Mesenchymal stem cell (in vitro differentiated cells and primary cell): ENCODE measurements at regions not wholly inside any gene's neighbourhood (a gene's known extent, or its start where the extent isn't known, plus 50 kb on each side); places are given as distances from the start of the nearest gene placed in this dataset.

Source experiments
- DNase-seq: peaks from one replicate; pipeline ENCODE4 v3.0.0-alpha.2; 2013
- H2AFZ ChIP-seq: one replicate; pipeline ENCODE4 v1.6.1; 2013; ENCODE audit warnings: low read depth, mild to moderate bottlenecking, control low read depth, inconsistent platforms, low read length, moderate library complexity
- H2AK5ac ChIP-seq: 2 replicates; pipeline ENCODE4 v1.6.1; 2013; ENCODE audit warnings: low read length, moderate library complexity, mild to moderate bottlenecking, inconsistent platforms; ENCODE audit not compliant: severe bottlenecking
- H2BK120ac ChIP-seq: one replicate; pipeline ENCODE4 v1.6.1; 2013; ENCODE audit warnings: low read depth, mild to moderate bottlenecking, inconsistent platforms, low read length, moderate library complexity
- H2BK12ac ChIP-seq, 2 experiments: one replicate each; pipeline ENCODE4 v1.6.1; 2013; ENCODE audit warnings: inconsistent platforms in 2 of 2, low read length in 2 of 2, mild to moderate bottlenecking in 2 of 2, moderate library complexity in 2 of 2, control low read depth in 1 of 2
- H2BK15ac ChIP-seq: one replicate; pipeline ENCODE4 v1.6.1; 2013; ENCODE audit warnings: mild to moderate bottlenecking, low read depth, inconsistent platforms; ENCODE audit not compliant: poor library complexity, severe bottlenecking
- H2BK5ac ChIP-seq: 2 replicates; pipeline ENCODE4 v1.6.1; 2013; ENCODE audit warnings: low read depth, mild to moderate bottlenecking, low read length, control low read depth, inconsistent platforms; ENCODE audit not compliant: poor library complexity, severe bottlenecking
- H3K14ac ChIP-seq, 2 experiments: one replicate each; pipeline ENCODE4 v1.6.1; 2013; ENCODE audit warnings: inconsistent platforms in 2 of 2, low read length in 2 of 2, control low read depth in 1 of 2, mild to moderate bottlenecking in 1 of 2, moderate library complexity in 1 of 2
- H3K18ac ChIP-seq, 2 experiments: one replicate each; pipeline ENCODE4 v1.6.1; 2013; ENCODE audit warnings: inconsistent platforms in 2 of 2, low read length in 2 of 2, control low read depth in 1 of 2, low read depth in 1 of 2, mild to moderate bottlenecking in 1 of 2
- H3K23ac ChIP-seq, 2 experiments: one replicate each; pipeline ENCODE4 v1.6.1; 2013; ENCODE audit warnings: inconsistent platforms in 2 of 2, low read length in 2 of 2, mild to moderate bottlenecking in 2 of 2, moderate library complexity in 2 of 2, control low read depth in 1 of 2
- H3K27ac ChIP-seq: 2 replicates; pipeline ENCODE4 v1.5.1; 2013; ENCODE audit warnings: mild to moderate bottlenecking, moderate library complexity, low read length, control low read depth, inconsistent platforms; ENCODE audit not compliant: poor library complexity, severe bottlenecking
- H3K27me3 ChIP-seq, 2 experiments: 2 replicates each; pipeline versions ENCODE4 v1.6.1 to v1.7.0; 2013; ENCODE audit warnings: low read length in 2 of 2, mild to moderate bottlenecking in 2 of 2, moderate library complexity in 2 of 2, control low read depth in 1 of 2, inconsistent platforms in 1 of 2; ENCODE audit not compliant: control insufficient read depth in 1 of 2, insufficient read depth in 1 of 2
- H3K36me3 ChIP-seq, 2 experiments: 2 replicates each; pipeline versions ENCODE4 v1.6.1 to v1.7.0; 2013; ENCODE audit warnings: low read length in 2 of 2, control low read depth in 1 of 2, inconsistent platforms in 1 of 2, low read depth in 1 of 2, mild to moderate bottlenecking in 1 of 2; ENCODE audit not compliant: insufficient read depth in 2 of 2, control insufficient read depth in 1 of 2
- H3K4ac ChIP-seq, 2 experiments: one replicate each; pipeline ENCODE4 v1.6.1; 2013; ENCODE audit warnings: inconsistent platforms in 2 of 2, low read length in 2 of 2, mild to moderate bottlenecking in 2 of 2, moderate library complexity in 2 of 2, control low read depth in 1 of 2, low read depth in 1 of 2
- H3K4me1 ChIP-seq: 2 replicates; pipeline ENCODE4 v1.6.1; 2013; ENCODE audit warnings: low read depth, low read length, control low read depth; ENCODE audit not compliant: control insufficient read depth, insufficient read depth
- H3K4me2 ChIP-seq: 2 replicates; pipeline ENCODE4 v1.6.1; 2013; ENCODE audit warnings: low read length, mild to moderate bottlenecking, inconsistent platforms; ENCODE audit not compliant: poor library complexity, severe bottlenecking
- H3K4me3 ChIP-seq, 2 experiments: 2 replicates each; pipeline versions ENCODE4 v1.5.1 to v1.7.0; 2013; ENCODE audit warnings: low read length in 2 of 2, mild to moderate bottlenecking in 2 of 2, control low read depth in 1 of 2, low read depth in 1 of 2; ENCODE audit not compliant: insufficient read depth in 1 of 2
- H3K79me1 ChIP-seq: replicated peaks from 2 replicates; pipeline ENCODE4 v1.6.1; 2013; ENCODE audit warnings: mild to moderate bottlenecking, control low read depth, low read length, inconsistent platforms; ENCODE audit not compliant: poor library complexity, severe bottlenecking
- H3K9ac ChIP-seq: 2 replicates; pipeline ENCODE4 v1.7.0; 2013; ENCODE audit warnings: mild to moderate bottlenecking, low read length, moderate library complexity
- H3K9me3 ChIP-seq: 2 replicates; pipeline ENCODE4 v1.7.0; 2013; ENCODE audit warnings: mild to moderate bottlenecking, low read length; ENCODE audit not compliant: control insufficient read depth
- H4K8ac ChIP-seq: one replicate; pipeline ENCODE4 v1.6.1; 2013; ENCODE audit warnings: inconsistent platforms, mild to moderate bottlenecking, low read length, moderate library complexity
- H4K91ac ChIP-seq: one replicate; pipeline ENCODE4 v1.6.1; 2013; ENCODE audit warnings: mild to moderate bottlenecking, low read length, inconsistent platforms
- WGBS: methylation state at CpG from one replicate; pipeline ENCODE4 v1.1.7; 2013; ENCODE audit warnings: mixed read lengths; 5-methylcytosine and 5-hydroxymethylcytosine counted together

DNA sequence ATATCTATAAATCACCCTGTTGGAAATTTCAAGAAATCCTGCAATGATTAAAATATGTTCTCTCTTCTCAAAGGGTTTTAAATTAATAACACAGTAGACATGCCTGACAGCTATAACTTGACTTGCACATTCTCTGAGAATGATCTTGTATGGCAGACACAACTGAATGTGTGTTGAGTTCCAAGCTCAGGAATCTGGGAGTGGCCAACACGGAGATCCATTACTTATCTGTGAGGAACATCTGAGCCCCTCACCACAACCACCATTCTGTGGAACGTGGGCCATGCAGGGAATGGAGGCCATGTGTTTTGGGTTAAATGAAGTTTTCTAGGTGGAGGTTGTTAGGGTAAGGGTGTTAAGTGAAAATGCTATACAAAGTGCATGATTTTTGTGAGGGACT, 105.3 kb upstream of the CHMP2B start:
- Histone ChIP-seq H3K27me3 (no peaks in the 10 kb centered on the region), H3K4me3 (no peak overlapping the region), H2AFZ (no peak overlapping the region), H3K14ac (no peak overlapping the region), H3K4me1 (no peaks in the 10 kb centered on the region), H3K9ac (no peak overlapping the region), H3K23ac (no peak overlapping the region), H2AK5ac (no peak overlapping the region), H2BK12ac (no peak overlapping the region), H2BK120ac (no peak overlapping the region), H2BK5ac (no peak overlapping the region), H3K36me3 (no peaks in the 10 kb centered on the region), H3K4me2 (no peak overlapping the region), H3K4ac (no peak overlapping the region), H3K79me1 (no peaks in the 10 kb centered on the region), H2BK15ac (no peak overlapping the region), H3K18ac (no peak overlapping the region), H3K27ac (no peak overlapping the region), H4K91ac (no peak overlapping the region), H3K9me3 (no peaks in the 10 kb centered on the region), H4K8ac (no peak overlapping the region)
- 88% methylated on average over 1 of the region's 2 CpGs for WGBS
- no peak for DNase-seq

DNA sequence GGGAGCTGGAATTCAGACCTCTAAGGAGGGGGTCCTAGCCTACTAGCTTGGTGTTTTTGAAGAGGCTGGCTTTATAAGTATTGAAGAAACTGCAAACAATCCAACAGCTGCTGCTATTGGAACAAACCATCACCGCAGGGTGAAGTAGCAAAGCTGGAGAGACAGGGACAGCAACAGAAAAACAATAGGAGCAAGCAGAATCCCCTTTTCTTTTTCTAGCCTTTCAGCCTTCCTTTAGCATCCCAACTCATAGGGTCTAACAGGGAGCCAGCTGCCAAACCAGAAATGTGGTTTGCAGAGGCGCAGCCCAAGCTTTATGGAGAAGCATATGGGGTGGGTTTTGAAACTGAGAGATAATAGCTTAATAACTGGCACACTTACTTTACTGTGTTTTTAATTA, 106.2 kb upstream of the CHMP2B start:
- Histone ChIP-seq H3K4me1 (no peaks in the 10 kb centered on the region), H4K8ac (no peak overlapping the region), H4K91ac (no peak overlapping the region), H3K79me1 (no peaks in the 10 kb centered on the region), H3K14ac (no peak overlapping the region), H3K27me3 (no peaks in the 10 kb centered on the region), H2BK120ac (no peak overlapping the region), H3K9ac (no peak overlapping the region), H2AFZ (no peak overlapping the region), H2BK5ac (no peak overlapping the region), H3K27ac (no peak overlapping the region), H3K36me3 (no peaks in the 10 kb centered on the region), H3K18ac (no peak overlapping the region), H2BK15ac (no peak overlapping the region), H3K4ac (no peak overlapping the region), H2AK5ac (no peak overlapping the region), H2BK12ac (no peak overlapping the region), H3K9me3 (no peaks in the 10 kb centered on the region), H3K4me3 (no peak overlapping the region), H3K4me2 (no peak overlapping the region), H3K23ac (no peak overlapping the region)
- WGBS: 38% methylated on average over 1 of the region's 2 CpGs
- DNase-seq: no peak

DNA sequence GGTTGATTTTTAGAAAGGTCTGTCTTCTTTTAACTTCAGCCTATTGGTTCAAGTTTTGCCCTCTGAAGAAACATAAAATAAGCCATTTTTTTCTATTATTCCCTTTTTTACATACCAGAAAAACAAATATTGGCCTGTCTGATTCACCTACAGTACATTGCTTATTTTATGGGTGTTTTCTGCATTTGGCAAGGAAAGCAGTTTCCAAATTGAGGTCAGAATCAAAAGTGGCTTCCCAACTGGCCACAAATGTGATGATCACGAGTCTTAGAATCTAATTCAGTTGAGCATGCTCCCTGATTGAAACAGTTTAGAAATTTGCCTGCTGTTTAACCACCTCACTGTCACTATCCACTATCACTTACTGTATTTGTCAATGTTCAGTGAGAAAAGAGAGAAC, 106.9 kb upstream of the CHMP2B start:
- Histone ChIP-seq H3K27ac (no peak overlapping the region), H3K4ac (no peak overlapping the region), H3K4me2 (no peak overlapping the region), H3K14ac (no peak overlapping the region), H3K4me1 (no peaks in the 10 kb centered on the region), H3K79me1 (no peaks in the 10 kb centered on the region), H4K91ac (no peak overlapping the region), H2BK5ac (no peak overlapping the region), H2AFZ (no peak overlapping the region), H3K18ac (no peak overlapping the region), H3K9me3 (no peaks in the 10 kb centered on the region), H4K8ac (no peak overlapping the region), H3K27me3 (no peaks in the 10 kb centered on the region), H3K23ac (no peak overlapping the region), H3K4me3 (no peak overlapping the region), H3K36me3 (no peaks in the 10 kb centered on the region), H3K9ac (no peak overlapping the region), H2BK12ac (no peak overlapping the region), H2BK120ac (no peak overlapping the region), H2BK15ac (no peak overlapping the region), H2AK5ac (no peak overlapping the region)
- 40% methylated on average over 1 of the region's 1 CpG for WGBS
- no peak for DNase-seq

DNA sequence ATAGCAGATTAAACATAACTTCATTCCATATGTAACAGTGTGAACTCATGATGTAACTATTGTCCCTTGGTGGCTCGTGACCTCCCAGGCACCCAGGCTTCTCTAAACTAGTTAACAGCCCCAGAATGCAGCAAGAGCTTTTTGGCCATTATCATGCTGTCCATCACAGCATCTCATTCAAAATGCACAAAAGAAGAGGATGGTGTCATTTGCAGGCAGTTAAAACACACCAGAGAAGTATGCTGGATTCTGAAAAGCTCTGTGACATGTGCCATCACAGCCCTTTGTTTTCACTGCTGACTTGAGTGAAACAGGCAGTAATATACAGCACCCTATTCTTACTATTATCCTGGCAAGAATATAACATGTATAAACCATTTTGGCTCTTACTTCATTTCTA, 117.6 kb upstream of the CHMP2B start:
- Histone ChIP-seq H2BK120ac (no peak overlapping the region), H3K4me3 (no peak overlapping the region), H3K9ac (no peak overlapping the region), H2BK15ac (no peak overlapping the region), H3K4me2 (no peak overlapping the region), H3K27ac (no peak overlapping the region), H3K79me1 (no peaks in the 10 kb centered on the region), H2BK5ac (no peak overlapping the region), H3K14ac (no peak overlapping the region), H3K23ac (no peak overlapping the region), H3K36me3 (no peaks in the 10 kb centered on the region), H3K27me3 (no peaks in the 10 kb centered on the region), H4K8ac (no peak overlapping the region), H3K9me3 (no peaks in the 10 kb centered on the region), H3K4me1 (no peaks in the 10 kb centered on the region), H3K4ac (no peak overlapping the region), H2AK5ac (no peak overlapping the region), H2AFZ (no peak overlapping the region), H3K18ac (no peak overlapping the region), H2BK12ac (no peak overlapping the region), H4K91ac (no peak overlapping the region)
- WGBS: 8% methylated on average over 1 of the region's 1 CpG
- DNase-seq: no peak
